Endodermal cell (in vitro differentiated cells): ENCODE measurements at regions not wholly inside any gene's neighbourhood (a gene's known extent, or its start where the extent isn't known, plus 50 kb on each side); places are given as distances from the start of the nearest gene placed in this dataset.
"Not testable (repeated sequence)": the region's sequence is repeated elsewhere in the genome, so short reads cannot be mapped to it uniquely, and the experiment has no call there.

Experiments used
- DNase-seq: peaks from one replicate; pipeline ENCODE4 v3.0.0-alpha.2; 2017
- H3K27ac ChIP-seq: 2 replicates; pipeline ENCODE4 v1.5.1; 2013; ENCODE audit warnings: mild to moderate bottlenecking, low read depth, low read length, moderate library complexity
- H3K27me3 ChIP-seq: 2 replicates; pipeline ENCODE4 v1.6.1; 2013; ENCODE audit warnings: mild to moderate bottlenecking, low read length, moderate library complexity; ENCODE audit not compliant: insufficient read depth, control insufficient read depth, poor library complexity, severe bottlenecking
- H3K36me3 ChIP-seq: 2 replicates; pipeline ENCODE4 v1.7.0; 2013; ENCODE audit warnings: mild to moderate bottlenecking, low read length, moderate library complexity; ENCODE audit not compliant: control insufficient read depth, insufficient read depth
- H3K4me1 ChIP-seq: one replicate; pipeline ENCODE4 v1.7.0; 2013; ENCODE audit warnings: low read length; ENCODE audit not compliant: control insufficient read depth, insufficient read depth
- H3K4me3 ChIP-seq: 2 replicates; pipeline ENCODE4 v1.5.1; 2013; ENCODE audit warnings: mild to moderate bottlenecking, low read length, moderate library complexity
- H3K9ac ChIP-seq: 2 replicates; pipeline ENCODE4 v1.6.1; 2013; ENCODE audit warnings: mild to moderate bottlenecking, low read length, moderate library complexity; ENCODE audit not compliant: poor library complexity, severe bottlenecking; ENCODE audit errors: extremely low read depth
- H3K9me3 ChIP-seq: 2 replicates; pipeline ENCODE4 v1.6.1; 2013; ENCODE audit warnings: mild to moderate bottlenecking, low read length, moderate library complexity; ENCODE audit not compliant: control insufficient read depth
- H3K27ac Mint-ChIP-seq: 2 replicates; pipeline ENCODE4 v1.8.0; 2020; ENCODE audit warnings: mixed read lengths
- H3K27me3 Mint-ChIP-seq: 2 replicates; pipeline ENCODE4 v1.8.0; 2021; ENCODE audit warnings: mild to moderate bottlenecking, mixed read lengths; ENCODE audit not compliant: insufficient read depth
- H3K36me3 Mint-ChIP-seq: 2 replicates; pipeline ENCODE4 v1.8.0; 2020; ENCODE audit warnings: low read depth, mixed read lengths
- H3K4me1 Mint-ChIP-seq: 2 replicates; pipeline ENCODE4 v1.8.0; 2020; ENCODE audit warnings: mixed read lengths
- H3K4me3 Mint-ChIP-seq: 2 replicates; pipeline ENCODE4 v1.8.0; 2020; ENCODE audit warnings: mild to moderate bottlenecking, moderate library complexity, mixed read lengths
- H3K9me3 Mint-ChIP-seq: 2 replicates; pipeline ENCODE4 v1.8.0; 2020; ENCODE audit warnings: mild to moderate bottlenecking, mixed read lengths
- CTCF ChIP-seq: fragments of 200-600 bp; sonication (generic); conservative IDR thresholded peaks from 2 replicates; pipeline ENCODE4 v1.5.0; 2021; ENCODE audit warnings: antibody characterized with exemption, mild to moderate bottlenecking
- WGBS, 2 experiments: methylation state at CpG; one replicate each; pipeline versions ENCODE4 v1.1.5 to v1.1.7; 2013; ENCODE audit warnings: missing lambda C conversion rate in 2 of 2, mixed read lengths in 1 of 2; ENCODE audit not compliant: insufficient coverage in 1 of 2, insufficient read length in 1 of 2; 5-methylcytosine and 5-hydroxymethylcytosine counted together

DNA sequence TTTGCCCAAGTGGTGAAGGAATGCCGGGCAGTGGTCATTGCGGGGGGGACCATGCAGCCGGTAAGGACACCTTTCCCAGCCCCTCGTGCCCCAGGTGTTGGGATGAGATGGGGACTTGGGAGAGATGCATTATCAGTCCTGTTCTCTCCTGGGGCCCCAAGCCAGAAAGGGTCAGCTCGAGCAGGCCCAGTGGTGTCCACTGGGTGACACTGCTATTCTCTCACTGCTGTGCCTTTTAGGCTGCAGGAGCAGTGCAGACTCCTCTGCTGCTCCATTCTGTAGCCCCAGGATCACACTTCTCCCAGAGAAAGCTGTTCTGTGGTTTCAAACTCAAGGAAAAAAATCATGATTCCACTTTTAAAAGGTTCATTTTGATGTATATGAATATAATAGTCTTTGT is 99.1 kb upstream of the PZP start:
- WGBS, 2 experiments = 99% methylated on average over 5 of the region's 5 CpGs; no CpG with 5 or more reads in 1 of the 2 experiments
- H3K36me3 ChIP-seq, H3K4me1 Mint-ChIP-seq, H3K9ac ChIP-seq, H3K9me3 Mint-ChIP-seq, H3K27me3 Mint-ChIP-seq, DNase-seq, H3K27ac Mint-ChIP-seq, H3K4me3 ChIP-seq, H3K4me3 Mint-ChIP-seq, H3K27me3 ChIP-seq, H3K27ac ChIP-seq, H3K4me1 ChIP-seq, H3K9me3 ChIP-seq: not testable (repeated sequence)
- TF ChIP-seq CTCF = peak; percentile 26
- peaks cover 53% of the 10 kb centered on the region for H3K36me3 Mint-ChIP-seq

DNA sequence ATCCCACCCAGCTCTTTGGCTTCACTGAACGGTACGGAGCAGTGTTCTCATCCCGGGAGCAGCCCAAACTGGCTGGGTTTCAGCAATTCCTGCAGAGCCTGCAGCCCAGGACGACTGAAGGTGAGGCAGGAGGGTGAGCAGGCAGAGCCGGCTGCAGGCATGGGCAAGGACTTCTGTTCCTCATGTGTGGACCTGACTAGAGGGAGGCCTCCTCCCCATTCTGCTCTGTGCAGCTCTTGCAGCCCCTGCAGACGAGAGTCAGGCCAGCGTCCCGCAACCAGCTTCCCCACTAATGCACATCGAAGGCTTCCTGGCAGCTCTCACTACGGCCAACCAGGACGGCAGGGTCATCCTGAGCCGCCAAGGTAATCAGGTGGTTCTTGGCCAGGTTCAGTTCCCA is 97.8 kb upstream of the PZP start:
- not testable (repeated sequence) for H3K27ac Mint-ChIP-seq, H3K27ac ChIP-seq, H3K4me3 Mint-ChIP-seq, H3K4me1 ChIP-seq, H3K27me3 Mint-ChIP-seq, H3K4me3 ChIP-seq, H3K9me3 Mint-ChIP-seq, H3K9me3 ChIP-seq, H3K36me3 ChIP-seq, DNase-seq, H3K9ac ChIP-seq, H3K27me3 ChIP-seq, H3K4me1 Mint-ChIP-seq
- peaks cover 43% of the 10 kb centered on the region for H3K36me3 Mint-ChIP-seq
- 92% methylated on average over 2 of the region's 12 CpGs; no CpG with 5 or more reads in 1 of the 2 experiments for WGBS, 2 experiments

GRCh38 chr12:9304540-9304939 is 96.3 kb upstream of the PZP start:
- not testable (repeated sequence) for H3K9ac ChIP-seq, H3K9me3 ChIP-seq, H3K36me3 ChIP-seq, H3K4me3 Mint-ChIP-seq, H3K27me3 Mint-ChIP-seq, H3K4me1 Mint-ChIP-seq, H3K4me1 ChIP-seq, H3K27ac ChIP-seq, H3K27me3 ChIP-seq, H3K4me3 ChIP-seq, H3K9me3 Mint-ChIP-seq, H3K27ac Mint-ChIP-seq
- DNase-seq = peak; percentile 1
- H3K36me3 Mint-ChIP-seq = peaks cover 30% of the 10 kb centered on the region
- 84 to 87% methylated on average over 3 to 12 of the region's 13 CpGs for WGBS, 2 experiments

DNA sequence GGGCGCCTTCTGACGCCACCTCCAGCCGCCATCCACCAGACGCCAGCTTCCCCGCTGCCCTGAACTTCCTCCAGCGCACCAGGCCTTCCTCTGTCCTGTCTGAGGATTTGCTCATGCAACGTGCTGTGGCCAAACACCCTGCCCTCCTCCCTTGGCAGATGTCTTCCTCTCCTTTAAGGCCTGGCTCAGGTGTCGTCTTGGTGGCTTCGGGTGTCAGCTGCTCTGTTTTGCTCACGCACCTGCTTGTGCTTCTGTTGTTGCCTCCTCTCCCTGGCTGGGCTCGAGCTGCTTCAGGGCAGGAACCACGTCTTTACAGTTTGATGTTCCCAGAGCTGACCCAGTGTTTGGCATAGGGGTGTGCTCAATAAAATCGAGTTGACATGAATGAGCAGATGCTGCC is 87.7 kb upstream of the PZP start:
- H3K4me1 Mint-ChIP-seq, H3K9me3 Mint-ChIP-seq, H3K4me1 ChIP-seq, H3K36me3 ChIP-seq, H3K4me3 ChIP-seq, DNase-seq, H3K4me3 Mint-ChIP-seq, H3K27me3 Mint-ChIP-seq, H3K27me3 ChIP-seq, H3K27ac ChIP-seq, H3K9ac ChIP-seq, H3K9me3 ChIP-seq, H3K36me3 Mint-ChIP-seq, H3K27ac Mint-ChIP-seq: not testable (repeated sequence)
- 83% methylated on average over 1 of the region's 13 CpGs; no CpG with 5 or more reads in 1 of the 2 experiments for WGBS, 2 experiments

DNA sequence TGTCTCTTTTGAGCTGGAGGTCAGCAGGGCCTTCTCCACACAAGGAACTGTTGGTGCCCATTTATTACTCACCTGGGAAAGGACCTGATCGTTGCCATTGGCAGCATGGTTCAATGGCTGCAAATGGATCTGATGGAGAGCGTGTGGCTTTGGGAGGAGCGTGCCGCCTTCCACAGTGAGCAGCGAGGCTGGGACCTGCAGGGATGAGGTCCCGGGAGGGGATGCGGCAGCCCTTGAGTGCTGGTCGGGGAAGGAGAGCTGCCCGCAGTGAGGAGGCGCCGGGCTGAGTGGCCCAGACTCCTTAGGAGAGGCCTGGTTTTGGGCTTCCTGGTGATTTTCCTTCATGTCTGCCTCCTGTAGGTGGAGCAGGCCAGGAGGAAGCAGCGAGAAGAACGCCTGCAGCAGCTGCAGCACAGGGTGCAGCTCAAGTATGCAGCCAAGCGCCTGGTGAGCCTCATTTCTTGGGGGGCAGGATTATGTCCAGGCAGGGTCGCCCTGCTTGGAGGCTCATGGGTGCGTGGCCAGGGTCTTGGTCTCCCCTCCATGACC is 86.0 kb upstream of the PZP start:
- H3K36me3 Mint-ChIP-seq = peaks cover 13% of the 10 kb centered on the region
- not testable (repeated sequence) for H3K9me3 Mint-ChIP-seq, H3K27me3 Mint-ChIP-seq, H3K4me1 Mint-ChIP-seq, H3K4me1 ChIP-seq, H3K36me3 ChIP-seq, H3K27ac Mint-ChIP-seq, H3K9me3 ChIP-seq, H3K27me3 ChIP-seq, H3K4me3 Mint-ChIP-seq, H3K4me3 ChIP-seq, H3K27ac ChIP-seq, H3K9ac ChIP-seq
- peak; percentile 13 for DNase-seq
- 94% methylated on average over 11 of the region's 16 CpGs; no CpG with 5 or more reads in 1 of the 2 experiments for WGBS, 2 experiments

- not testable (repeated sequence) for H3K9ac ChIP-seq, H3K4me3 ChIP-seq, H3K27ac ChIP-seq, H3K36me3 ChIP-seq, H3K4me3 Mint-ChIP-seq, DNase-seq, H3K9me3 Mint-ChIP-seq, H3K4me1 ChIP-seq, H3K36me3 Mint-ChIP-seq, H3K27me3 Mint-ChIP-seq, H3K4me1 Mint-ChIP-seq, H3K27me3 ChIP-seq, H3K9me3 ChIP-seq, H3K27ac Mint-ChIP-seq
- no CpG with 5 or more reads among the region's 3 CpGs for WGBS, 2 experiments
Observed at GRCh38 chr12:9293391-9293790, 85.2 kb upstream of the PZP start.
